Myocyte (in vitro differentiated cells): ENCODE measurements at regions not wholly inside any gene's neighbourhood (a gene's known extent, or its start where the extent isn't known, plus 50 kb on each side); places are given as distances from the start of the nearest gene placed in this dataset.

Experiments
- DNase-seq: peaks from one replicate; pipeline ENCODE4 v3.0.0-alpha.2; 2012; ENCODE audit warnings: low read depth

GRCh38 chr16:79449067-79449769, 151.3 kb downstream of the MAF start:
- DNase-seq: no peak

GRCh38 chr16:79444572-79444971, 156.0 kb downstream of the MAF start:
- no peak for DNase-seq

GRCh38 chr16:79439901-79440300, 160.6 kb downstream of the MAF start:
- no peak for DNase-seq

GRCh38 chr16:79437764-79438751, 162.5 kb downstream of the MAF start:
- no peak for DNase-seq

GRCh38 chr16:79436885-79437284, 163.7 kb downstream of the MAF start:
- DNase-seq: no peak

- DNase-seq: no peak
Measured at GRCh38 chr16:79434771-79435170, 165.8 kb downstream of the MAF start.

- DNase-seq: no peak
Measured at GRCh38 chr16:79434092-79434491, 166.4 kb downstream of the MAF start.

GRCh38 chr16:79431923-79432322, 168.6 kb downstream of the MAF start:
- no peak for DNase-seq

- DNase-seq: no peak
Measured at GRCh38 chr16:79430191-79430678, 170.3 kb downstream of the MAF start.

GRCh38 chr16:79429381-79430190, 171.0 kb downstream of the MAF start:
- no peak for DNase-seq

- DNase-seq: no peak
Measured at GRCh38 chr16:79426663-79427062, 173.9 kb downstream of the MAF start.

- DNase-seq: no peak
Measured at GRCh38 chr16:79422064-79422463, 178.5 kb downstream of the MAF start.

- no peak for DNase-seq
Measured at GRCh38 chr16:79421126-79421525, 179.4 kb downstream of the MAF start.

- DNase-seq: no peak
Measured at GRCh38 chr16:79420493-79420892, 180.0 kb downstream of the MAF start.

GRCh38 chr16:79419148-79419547, 181.4 kb downstream of the MAF start:
- DNase-seq: no peak

- no peak for DNase-seq
Measured at GRCh38 chr16:79417601-79418008, 182.9 kb downstream of the MAF start.

GRCh38 chr16:79415983-79416640, 184.4 kb downstream of the MAF start:
- DNase-seq: no peak

GRCh38 chr16:79412783-79413225, 187.7 kb downstream of the MAF start:
- no peak for DNase-seq

GRCh38 chr16:79411805-79412204, 188.7 kb downstream of the MAF start:
- no peak for DNase-seq

GRCh38 chr16:79411357-79411756, 189.2 kb downstream of the MAF start:
- no peak for DNase-seq

GRCh38 chr16:79409978-79410377, 190.6 kb downstream of the MAF start:
- DNase-seq: no peak
